ENCODE measurements at regions not wholly inside any gene's neighbourhood (a gene's known extent, or its start where the extent isn't known, plus 50 kb on each side); places are given as distances from the start of the nearest gene placed in this dataset.

GRCh38 chr12:47302111-47302671 lies 222.4 kb upstream of the AMIGO2 start:
- no peak for DNase-seq (ENCODE audit: low spot score)
- H3K4me1 ChIP-seq (ENCODE audit: control insufficient read depth in 4 of 4, insufficient read depth in 4 of 4, low read length in 3 of 4): no peaks in the 10 kb centered on the region
- H3K9ac ChIP-seq (ENCODE audit: low read depth in 1 of 2, low read length in 2 of 2): no peak overlapping the region
- no peaks in the 10 kb centered on the region for H3K27me3 ChIP-seq (ENCODE audit: control insufficient read depth in 4 of 4, insufficient read depth in 4 of 4, low read length in 3 of 4)
- no peak for TF ChIP-seq MAX (IDR thresholded peaks at IDR 0.05)
- TF ChIP-seq RXRA (IDR thresholded peaks at IDR 0.05): no peak
- TF ChIP-seq FOXA1 (IDR thresholded peaks at IDR 0.05): no peak
- TF ChIP-seq FOXA2 (IDR thresholded peaks at IDR 0.05): no peak
- TF ChIP-seq EGR1 (IDR thresholded peaks at IDR 0.05; ENCODE audit: low read depth in 2 of 2): no peak
- TF ChIP-seq CTCF (IDR thresholded peaks at IDR 0.05; ENCODE audit: low read depth, low read length, missing input control): no peak
- TF ChIP-seq NR2F2 (IDR thresholded peaks at IDR 0.05): no peak
- no peak for TF ChIP-seq HNF4G (IDR thresholded peaks at IDR 0.05)
- no peak for TF ChIP-seq RAD21 (IDR thresholded peaks at IDR 0.05)
- TF ChIP-seq YY1 (IDR thresholded peaks at IDR 0.05): no peak
- no peaks in the 10 kb centered on the region for H3K36me3 ChIP-seq (ENCODE audit: control insufficient read depth in 4 of 4, insufficient read depth in 3 of 4, low read depth in 1 of 4, low read length in 3 of 4)
- no peak overlapping the region for H3K27ac ChIP-seq (ENCODE audit: low read depth in 1 of 2, low read length in 2 of 2)
- H3K9me3 ChIP-seq (ENCODE audit: control insufficient read depth in 4 of 4, low read length in 3 of 4): no peaks in the 10 kb centered on the region
- 74% methylated on average over 6 of the region's 6 CpGs for WGBS
- H3K4me3 ChIP-seq (ENCODE audit: low read depth in 1 of 3, low read length in 3 of 3): no peak overlapping the region

GRCh38 chr12:47299586-47299985 lies 219.8 kb upstream of the AMIGO2 start:
- Histone ChIP-seq H3K4me3 (ENCODE audit: low read depth in 1 of 3, low read length in 3 of 3) (no peak overlapping the region), H3K9me3 (ENCODE audit: control insufficient read depth in 4 of 4, low read length in 3 of 4) (no peaks in the 10 kb centered on the region), H3K36me3 (ENCODE audit: control insufficient read depth in 4 of 4, insufficient read depth in 3 of 4, low read depth in 1 of 4, low read length in 3 of 4) (no peaks in the 10 kb centered on the region), H3K9ac (ENCODE audit: low read depth in 1 of 2, low read length in 2 of 2) (no peak overlapping the region), H3K4me1 (ENCODE audit: control insufficient read depth in 4 of 4, insufficient read depth in 4 of 4, low read length in 3 of 4) (no peaks in the 10 kb centered on the region), H3K27me3 (ENCODE audit: control insufficient read depth in 4 of 4, insufficient read depth in 4 of 4, low read length in 3 of 4) (no peaks in the 10 kb centered on the region), H3K27ac (ENCODE audit: low read depth in 1 of 2, low read length in 2 of 2) (no peak overlapping the region)
- TF ChIP-seq RAD21 (IDR thresholded peaks at IDR 0.05): no peak
- TF ChIP-seq CTCF (IDR thresholded peaks at IDR 0.05; ENCODE audit: low read depth, low read length, missing input control): no peak
- no peak for TF ChIP-seq HNF4A (conservative IDR thresholded peaks at IDR 0.05)
- TF ChIP-seq YY1 (IDR thresholded peaks at IDR 0.05): no peak
- WGBS: 71% methylated on average over 1 of the region's 1 CpG
- DNase-seq (ENCODE audit: low spot score): no peak

- Histone ChIP-seq H3K4me3 (ENCODE audit: low read depth in 1 of 3, low read length in 3 of 3) (no peak overlapping the region), H3K27ac (ENCODE audit: low read depth in 1 of 2, low read length in 2 of 2) (no peak overlapping the region), H3K27me3 (ENCODE audit: control insufficient read depth in 4 of 4, insufficient read depth in 4 of 4, low read length in 3 of 4) (no peaks in the 10 kb centered on the region), H3K36me3 (ENCODE audit: control insufficient read depth in 4 of 4, insufficient read depth in 3 of 4, low read depth in 1 of 4, low read length in 3 of 4) (no peaks in the 10 kb centered on the region), H3K4me1 (ENCODE audit: control insufficient read depth in 4 of 4, insufficient read depth in 4 of 4, low read length in 3 of 4) (no peaks in the 10 kb centered on the region), H3K9me3 (ENCODE audit: control insufficient read depth in 4 of 4, low read length in 3 of 4) (no peaks in the 10 kb centered on the region), H3K9ac (ENCODE audit: low read depth in 1 of 2, low read length in 2 of 2) (no peak overlapping the region)
- no peak for DNase-seq (ENCODE audit: low spot score)
- no peak for TF ChIP-seq RXRA (IDR thresholded peaks at IDR 0.05)
- TF ChIP-seq NR2F2 (IDR thresholded peaks at IDR 0.05): no peak
- no peak for TF ChIP-seq SP1 (IDR thresholded peaks at IDR 0.05)
- no peak for TF ChIP-seq TAF1 (conservative IDR thresholded peaks at IDR 0.05)
- no peak for TF ChIP-seq HNF4A (conservative IDR thresholded peaks at IDR 0.05)
- no peak for TF ChIP-seq YY1 (IDR thresholded peaks at IDR 0.05)
- TF ChIP-seq ZBTB33 (IDR thresholded peaks at IDR 0.05): no peak
- TF ChIP-seq MAX (IDR thresholded peaks at IDR 0.05): no peak
- TF ChIP-seq RAD21 (IDR thresholded peaks at IDR 0.05): no peak
- TF ChIP-seq JUND (IDR thresholded peaks at IDR 0.05): no peak
- TF ChIP-seq FOXA2 (IDR thresholded peaks at IDR 0.05): no peak
- no peak for TF ChIP-seq GABPA (IDR thresholded peaks at IDR 0.05 in 1 of 2, conservative IDR thresholded peaks at IDR 0.05 in 1 of 2)
- no peak for TF ChIP-seq REST (IDR thresholded peaks at IDR 0.05)
Measured at GRCh38 chr12:47297993-47298392, 218.2 kb upstream of the AMIGO2 start.
